ENCODE measurements at regions not wholly inside any gene's neighbourhood (a gene's known extent, or its start where the extent isn't known, plus 50 kb on each side); places are given as distances from the start of the nearest gene placed in this dataset.

- TF ChIP-seq ZNF462 (CRISPR knock-in tag; IDR thresholded peaks at IDR 0.05): no peak
- TF ChIP-seq POLR2AphosphoS5 (IDR thresholded peaks at IDR 0.05; ENCODE audit: low read depth): no peak
- no peak for TF ChIP-seq ETS1 (IDR thresholded peaks at IDR 0.05)
- TF ChIP-seq ZNF331 (CRISPR knock-in tag; IDR thresholded peaks at IDR 0.05; ENCODE audit: low read depth): no peak
- TF ChIP-seq NANOG (IDR thresholded peaks at IDR 0.05; ENCODE audit: borderline replicate concordance): no peak
- no peak for TF ChIP-seq JUNB (IDR thresholded peaks at IDR 0.05; ENCODE audit: unreplicated experiment)
- no peak for TF ChIP-seq ZNF114 (CRISPR knock-in tag; IDR thresholded peaks at IDR 0.05)
- TF ChIP-seq STAT1 (IDR thresholded peaks at IDR 0.05; ENCODE audit: unreplicated experiment): no peak
Observed at GRCh38 chr6:170004585-170005210, 253.3 kb downstream of the ERMARD start (continued).

All from GM23338 (cell line).